Amniotic epithelial cell (primary cell): ENCODE measurements at regions not wholly inside any gene's neighbourhood (a gene's known extent, or its start where the extent isn't known, plus 50 kb on each side); places are given as distances from the start of the nearest gene placed in this dataset.

Experiments
- DNase-seq: peaks from one replicate; pipeline ENCODE4 v3.0.0-alpha.2; 2010; ENCODE audit warnings: low read depth

GRCh38 chr17:13989138-13989537 is 80.2 kb upstream of the COX10 start:
- no peak for DNase-seq

GRCh38 chr17:13993106-13993505 is 76.2 kb upstream of the COX10 start:
- no peak for DNase-seq

GRCh38 chr17:13994050-13994449 is 75.3 kb upstream of the COX10 start:
- no peak for DNase-seq

- no peak for DNase-seq
These were observed 73.4 kb upstream of the COX10 start for GRCh38 chr17:13995856-13996271.

- DNase-seq: no peak
These were observed 73.0 kb upstream of the COX10 start for GRCh38 chr17:13996276-13996675.

- DNase-seq: no peak
These were observed 72.6 kb upstream of the COX10 start for GRCh38 chr17:13996748-13997147.

GRCh38 chr17:14004927-14005620 is 64.2 kb upstream of the COX10 start:
- no peak for DNase-seq

- DNase-seq: no peak
These were observed 62.9 kb upstream of the COX10 start for GRCh38 chr17:14006249-14006942.

GRCh38 chr17:14007951-14008350 is 61.4 kb upstream of the COX10 start:
- DNase-seq: no peak

- DNase-seq: no peak
These were observed 58.1 kb upstream of the COX10 start for GRCh38 chr17:14011036-14011692.

- DNase-seq: no peak
These were observed 57.4 kb upstream of the COX10 start for GRCh38 chr17:14011740-14012405.

GRCh38 chr17:14014657-14015056 is 54.6 kb upstream of the COX10 start:
- DNase-seq: no peak

GRCh38 chr17:14015271-14015670 is 54.0 kb upstream of the COX10 start:
- DNase-seq: no peak

- DNase-seq: no peak
These were observed 52.4 kb upstream of the COX10 start for GRCh38 chr17:14016858-14017257.

GRCh38 chr17:14019186-14019956 is 49.9 kb upstream of the COX10 start:
- DNase-seq: peak; percentile 91
